Retinal pigment epithelial cell (primary cell): ENCODE measurements at regions not wholly inside any gene's neighbourhood (a gene's known extent, or its start where the extent isn't known, plus 50 kb on each side); places are given as distances from the start of the nearest gene placed in this dataset.

Experiments
- DNase-seq: peaks from one replicate; pipeline ENCODE4 v3.0.0-alpha.2; 2010; ENCODE audit warnings: low read depth
- H3K4me3 ChIP-seq: 2 replicates; pipeline ENCODE4 v1.5.1; 2011; ENCODE audit warnings: mild to moderate bottlenecking, low read length, control low read depth, moderate library complexity
- CTCF ChIP-seq: conservative IDR thresholded peaks from 2 replicates; pipeline ENCODE4 v1.5.1; 2011; ENCODE audit warnings: low read depth, low read length, control low read depth, inconsistent platforms

DNA sequence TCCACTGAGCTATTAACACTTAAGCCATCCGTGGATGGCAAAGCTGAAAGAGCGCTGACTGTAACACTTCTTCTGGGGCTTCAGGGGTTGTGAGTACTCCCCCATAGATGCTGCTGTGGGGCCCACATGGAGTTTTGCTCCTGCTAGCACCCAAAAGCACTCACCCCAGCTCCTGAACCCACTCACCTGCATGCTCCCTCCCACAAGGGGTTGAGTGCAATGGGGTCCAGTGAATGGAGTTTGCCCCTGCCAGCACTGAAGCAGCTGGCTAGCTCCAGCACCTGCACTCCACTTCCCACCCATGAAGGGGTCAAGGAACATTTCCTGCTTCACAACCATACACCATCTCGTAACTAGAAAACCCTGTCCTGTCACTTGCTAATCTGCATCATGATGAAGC, 78.9 kb downstream of the IL21 start:
- TF ChIP-seq CTCF = no peak
- H3K4me3 ChIP-seq = no peak overlapping the region
- DNase-seq = no peak

DNA sequence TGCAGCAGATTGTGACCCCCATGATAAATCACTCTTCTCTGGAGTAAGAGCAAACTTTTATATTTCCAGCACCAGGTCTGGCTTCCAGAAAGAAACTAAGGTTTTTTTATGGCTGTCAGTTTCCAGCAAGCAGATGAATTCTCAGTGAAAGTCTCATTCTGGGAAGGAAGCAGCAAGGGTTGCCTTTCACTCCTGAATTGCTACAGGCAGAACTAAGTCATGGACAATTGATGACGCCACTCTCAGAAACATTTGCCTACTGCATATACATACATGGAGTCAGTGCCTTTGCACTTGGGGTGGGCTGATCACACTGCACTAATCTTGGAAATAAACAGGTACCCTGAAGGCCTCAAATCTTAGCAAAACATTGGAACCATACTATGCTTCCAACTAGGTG, 80.0 kb downstream of the IL21 start:
- no peak for DNase-seq
- H3K4me3 ChIP-seq = no peak overlapping the region
- no peak for TF ChIP-seq CTCF

GRCh38 chr4:122539861-122540465, 80.9 kb downstream of the IL21 start:
- no peak overlapping the region for H3K4me3 ChIP-seq
- no peak for DNase-seq
- TF ChIP-seq CTCF = no peak

DNA sequence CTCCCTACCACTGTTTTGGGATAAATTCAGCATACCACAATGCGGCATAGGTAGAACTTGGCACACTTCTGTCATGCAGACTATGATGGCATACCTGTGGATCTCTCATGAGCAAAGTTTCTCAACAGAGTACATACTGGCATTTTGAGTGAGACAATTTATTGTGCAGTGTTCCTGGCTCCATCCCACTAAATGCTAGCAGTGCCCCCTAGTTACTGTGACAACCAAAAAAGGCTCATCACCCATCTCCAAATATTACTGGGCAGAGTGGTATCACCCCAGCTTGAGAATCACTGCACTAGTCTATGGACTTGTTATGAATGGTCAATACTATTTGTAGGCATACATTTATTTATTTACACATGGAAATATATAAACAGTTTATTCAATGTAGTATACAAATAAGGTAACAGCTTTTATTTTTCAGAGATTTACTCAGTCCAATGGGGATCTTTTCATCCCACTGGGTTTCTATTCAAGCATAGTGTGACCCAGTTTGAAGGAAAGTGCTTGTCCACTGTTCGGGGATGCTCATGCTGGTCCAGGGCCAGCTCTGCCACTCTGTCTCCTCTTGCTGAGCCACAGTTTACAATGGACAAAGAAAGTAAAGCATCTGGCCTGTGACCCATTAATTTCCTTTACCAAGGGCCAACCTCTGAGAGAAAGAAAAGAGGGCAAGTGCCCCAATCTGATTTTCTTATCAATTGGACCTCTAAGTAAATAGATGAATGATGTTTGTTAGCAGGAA, 81.0 kb upstream of the IL2 start:
- DNase-seq = no peak
- no peak overlapping the region for H3K4me3 ChIP-seq
- TF ChIP-seq CTCF = no peak

DNA sequence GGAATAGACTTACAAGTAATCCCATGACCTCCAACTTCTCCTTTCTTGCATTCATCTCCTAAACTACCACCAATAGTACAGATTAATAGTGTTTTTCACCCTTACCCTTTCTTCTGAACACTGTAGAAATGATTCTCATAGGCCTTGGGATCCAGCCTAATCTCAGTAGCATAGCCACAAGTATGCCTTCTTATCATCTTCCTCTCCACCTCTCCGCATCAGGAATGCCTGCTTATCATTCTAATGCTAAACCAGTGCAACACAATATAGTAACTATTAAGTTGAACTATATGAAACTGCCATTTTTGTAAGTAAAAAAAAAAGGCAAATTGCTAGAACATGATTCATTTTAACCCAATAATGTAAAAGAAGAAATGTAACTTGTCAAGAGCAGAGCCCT, 79.5 kb upstream of the IL2 start:
- no peak for TF ChIP-seq CTCF
- no peak overlapping the region for H3K4me3 ChIP-seq
- DNase-seq = no peak

DNA sequence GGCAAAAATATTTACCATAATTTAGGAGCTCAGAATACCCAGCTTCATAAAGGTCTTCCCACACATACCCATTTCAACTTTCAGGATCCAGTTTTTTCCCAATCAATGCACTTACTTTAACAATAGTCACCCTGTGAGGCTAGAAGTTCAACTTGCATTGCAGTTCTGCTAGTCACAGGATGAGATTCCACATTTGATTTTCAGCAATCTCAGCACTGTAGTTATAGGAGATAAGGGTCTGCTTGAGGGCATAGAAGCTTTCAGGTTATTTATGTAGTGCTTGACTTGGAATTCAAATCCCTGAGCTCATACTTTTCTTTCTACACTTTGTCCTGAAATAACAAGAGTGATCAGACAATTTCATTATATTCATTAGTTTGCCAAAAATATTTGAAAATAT, 78.3 kb upstream of the IL2 start:
- no peak for DNase-seq
- no peak for TF ChIP-seq CTCF
- no peak overlapping the region for H3K4me3 ChIP-seq

DNA sequence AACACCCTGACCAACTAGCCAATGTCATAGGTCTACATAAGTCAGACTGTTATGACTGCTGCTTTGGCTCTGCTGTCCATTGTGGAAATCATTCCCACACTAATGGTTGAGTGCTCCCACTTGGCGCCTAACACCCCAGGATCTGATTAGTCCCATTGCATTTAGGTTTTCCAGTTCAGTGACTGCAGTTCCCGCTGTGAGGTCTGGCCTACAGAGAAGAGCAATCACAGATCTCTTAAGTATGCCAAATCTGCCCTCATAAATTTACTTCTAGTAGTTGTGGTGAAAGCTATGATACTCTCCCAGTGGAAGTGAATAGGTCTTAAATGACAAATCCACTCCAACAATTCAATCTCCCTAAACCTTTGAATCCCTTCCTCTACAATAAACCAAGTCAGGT, 77.3 kb upstream of the IL2 start:
- no peak for TF ChIP-seq CTCF
- no peak overlapping the region for H3K4me3 ChIP-seq
- DNase-seq = no peak
